Superior temporal gyrus (tissue), 1 donor: ENCODE measurements at regions not wholly inside any gene's neighbourhood (a gene's known extent, or its start where the extent isn't known, plus 50 kb on each side); places are given as distances from the start of the nearest gene placed in this dataset.
A peak's percentile ranks its signal among the peaks of the same experiment; 100 is the strongest.

Experiments used
- DNase-seq: peaks from one replicate; pipeline ENCODE4 v3.0.0-alpha.2; 2016; ENCODE audit errors: extremely low spot score

- no peak for DNase-seq
Measured at GRCh38 chr15:66615846-66616245, 50.0 kb upstream of the LCTL start.

DNA sequence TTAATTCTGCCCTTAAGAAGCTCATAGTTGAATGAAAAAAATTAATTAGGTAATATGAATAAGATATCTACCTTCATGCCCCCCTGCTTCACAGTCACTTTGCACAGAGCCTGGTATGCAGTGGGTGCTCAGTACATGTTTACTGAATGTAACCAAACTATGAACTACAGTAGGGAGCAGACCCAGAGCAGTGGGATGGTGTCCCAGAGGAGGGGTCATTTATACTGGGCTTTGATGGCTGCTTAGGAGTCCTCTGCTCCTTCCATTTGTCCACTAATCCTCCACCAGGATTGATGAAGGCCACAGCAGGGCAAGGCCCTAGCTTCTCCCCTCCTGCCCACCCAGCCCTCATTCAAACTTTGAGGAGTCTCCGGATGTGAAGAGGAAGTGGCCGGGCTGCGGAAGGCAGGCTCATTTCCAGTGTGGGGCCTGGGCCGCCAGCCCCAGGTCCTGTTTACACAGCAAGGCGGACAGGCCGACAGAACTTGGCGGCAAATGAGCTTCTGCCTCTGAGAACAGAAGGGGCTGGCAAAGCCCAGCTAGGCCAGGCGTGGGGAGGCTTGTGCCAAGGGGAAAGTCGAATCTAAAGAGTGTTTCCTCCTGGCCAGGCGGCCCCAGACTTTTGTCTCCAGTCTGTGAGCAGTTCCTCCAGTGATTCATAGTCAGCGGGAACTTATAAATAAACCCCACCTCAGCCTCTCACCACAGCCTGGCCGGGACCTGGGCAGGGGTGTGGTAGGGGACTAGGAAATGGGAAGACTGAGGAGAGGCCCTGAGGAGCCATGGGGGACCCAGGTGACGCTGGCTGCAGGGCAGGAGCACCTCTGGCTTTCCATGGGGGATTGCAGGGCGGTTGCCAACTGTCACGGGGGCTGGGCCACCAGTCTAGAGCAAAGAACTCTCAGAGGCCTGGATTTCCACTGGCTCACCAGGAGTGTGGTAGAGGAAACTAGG is 51.6 kb upstream of the LCTL start:
- peak; percentile 26 for DNase-seq

DNA sequence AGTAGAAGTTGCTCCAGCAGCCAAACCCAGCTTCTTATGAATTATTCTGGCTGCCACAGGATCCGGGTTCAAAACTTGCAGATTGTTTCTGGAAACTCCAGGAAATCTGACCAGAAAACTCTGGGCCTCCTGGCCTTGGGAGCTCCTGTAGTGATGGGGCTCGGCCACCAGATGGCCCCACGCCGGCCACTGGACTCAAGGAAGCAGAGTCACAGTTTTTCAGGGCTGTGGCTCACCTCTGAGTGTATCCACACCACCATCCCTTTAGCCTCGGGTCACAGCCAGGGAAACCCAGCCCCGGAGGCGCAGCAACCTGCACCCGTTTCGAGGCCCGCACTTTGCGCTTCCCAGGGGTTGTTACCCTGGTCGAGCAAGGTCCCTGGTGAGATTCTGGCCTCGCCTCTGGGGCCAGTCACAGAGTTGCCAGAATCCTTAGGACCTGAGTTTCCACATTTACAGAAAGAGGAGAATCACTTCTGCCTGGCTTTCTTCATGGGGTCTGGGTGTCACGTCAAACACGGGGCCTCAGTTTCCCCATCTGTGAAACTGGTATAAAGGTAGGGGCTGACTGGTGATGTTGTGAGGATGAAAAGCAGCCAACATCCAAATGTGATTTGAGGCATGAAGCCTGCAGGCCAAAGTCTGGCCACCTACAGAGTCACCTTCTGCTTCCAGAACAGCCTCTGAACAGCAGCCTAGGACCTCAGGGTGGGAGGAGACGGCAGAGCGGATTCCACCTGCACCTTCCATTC is 53.5 kb upstream of the LCTL start:
- peak; percentile 62 for DNase-seq

DNA sequence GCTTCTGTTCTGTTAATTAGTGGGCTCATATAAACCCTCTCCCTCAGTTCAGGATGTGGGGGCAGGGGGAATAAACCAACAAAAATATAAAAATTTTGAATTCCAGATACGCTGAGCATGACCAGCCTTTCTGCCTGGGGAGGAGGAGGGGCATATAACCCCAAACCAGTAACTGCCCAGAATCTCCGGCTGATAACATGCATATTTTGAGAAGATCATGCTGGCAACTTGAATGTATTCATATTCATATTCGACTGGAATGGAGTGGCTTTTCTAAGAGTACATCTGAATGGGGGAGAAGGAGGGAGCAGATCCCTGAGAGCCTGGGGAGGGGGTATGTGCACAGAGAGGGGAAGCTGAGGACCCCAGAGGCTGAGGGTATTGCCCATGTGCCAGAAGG is 54.5 kb upstream of the LCTL start:
- no peak for DNase-seq

- DNase-seq: no peak
Measured at GRCh38 chr15:66620744-66621344, 55.0 kb upstream of the LCTL start.

- no peak for DNase-seq
Measured at GRCh38 chr15:66621491-66622467, 56.0 kb upstream of the LCTL start.

GRCh38 chr15:66622591-66623022 is 56.8 kb upstream of the LCTL start:
- DNase-seq: no peak

- DNase-seq: no peak
Measured at GRCh38 chr15:66623801-66624453, 58.1 kb upstream of the LCTL start.

GRCh38 chr15:66625531-66625930 is 59.7 kb upstream of the LCTL start:
- DNase-seq: no peak

- no peak for DNase-seq
Measured at GRCh38 chr15:66625974-66626373, 60.2 kb upstream of the LCTL start.

DNA sequence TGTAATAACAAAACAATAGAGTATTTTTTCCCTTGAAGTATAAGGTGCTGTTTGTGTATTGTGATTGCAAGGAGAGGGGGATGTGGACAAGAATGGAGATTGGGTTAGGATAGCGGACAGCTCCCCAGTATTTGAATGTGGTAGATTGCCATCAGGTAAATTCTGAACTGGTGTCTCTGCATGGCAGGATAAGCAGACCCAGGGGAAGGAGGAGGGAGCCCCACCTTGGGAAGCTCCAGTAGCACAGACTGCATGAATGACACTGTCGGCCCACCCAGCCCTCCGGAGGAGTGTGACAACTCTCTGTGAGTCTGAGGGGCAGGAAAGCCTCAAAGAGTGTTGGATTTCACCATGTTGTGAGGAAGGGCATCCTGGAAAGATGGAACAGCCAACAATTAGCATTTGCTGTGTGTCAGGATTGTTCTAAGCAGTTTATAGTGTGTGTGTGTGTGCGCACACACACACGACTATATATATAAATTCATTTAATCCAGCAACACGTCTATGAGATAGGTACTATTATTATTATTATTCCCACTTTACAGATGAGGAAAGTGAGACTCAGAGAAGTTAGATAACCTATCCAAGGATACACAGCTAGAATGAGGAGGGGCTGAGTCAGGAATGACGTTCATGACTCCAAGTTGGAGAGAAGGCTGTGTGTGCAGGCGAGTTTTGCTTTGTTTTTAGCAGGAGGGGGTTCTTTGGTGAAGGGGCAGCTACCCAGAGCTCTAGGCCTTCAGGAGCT is 63.4 kb upstream of the LCTL start:
- DNase-seq: no peak

DNA sequence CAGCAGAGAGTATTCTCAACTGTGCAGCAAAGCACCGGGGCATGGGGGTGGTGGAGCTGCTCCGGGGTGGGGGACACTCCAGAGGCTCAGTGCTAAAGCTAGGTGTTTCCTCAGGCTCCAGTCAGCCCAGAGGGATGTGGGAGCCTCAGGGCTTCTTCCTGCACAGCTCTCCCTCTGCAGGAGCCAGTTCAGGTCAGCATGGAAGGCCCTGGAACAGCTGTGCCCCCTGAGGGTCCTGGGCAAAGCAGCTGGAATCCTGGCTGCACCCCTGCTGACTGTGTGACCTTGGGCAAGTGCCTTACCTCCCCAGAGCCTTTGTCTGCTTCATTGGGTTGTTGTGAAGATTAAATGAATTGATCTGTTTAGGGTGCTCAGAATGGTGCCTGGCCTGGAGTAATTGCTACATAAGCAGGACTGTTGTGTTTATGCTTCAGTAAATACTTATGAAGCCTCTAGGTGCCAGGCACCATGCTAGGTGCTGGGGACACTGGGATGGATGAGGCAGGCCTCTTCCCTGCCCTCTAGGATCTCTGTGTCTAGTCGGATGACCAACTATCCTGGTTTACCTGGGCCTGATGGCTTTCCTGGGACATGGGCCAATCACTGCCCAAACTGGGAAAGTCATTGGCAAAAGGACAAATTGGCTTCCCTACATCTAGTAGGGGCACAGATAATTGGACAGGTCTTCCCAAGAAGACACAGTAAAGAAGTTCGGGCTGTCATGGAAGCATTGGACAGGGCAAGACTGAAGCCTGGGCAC is 64.2 kb upstream of the LCTL start:
- no peak for DNase-seq

- no peak for DNase-seq
Measured at GRCh38 chr15:66630801-66631351, 65.1 kb upstream of the LCTL start.

GRCh38 chr15:66631616-66632263 is 65.9 kb upstream of the LCTL start:
- DNase-seq: no peak

GRCh38 chr15:66633041-66633937 is 67.5 kb upstream of the LCTL start:
- DNase-seq: no peak

DNA sequence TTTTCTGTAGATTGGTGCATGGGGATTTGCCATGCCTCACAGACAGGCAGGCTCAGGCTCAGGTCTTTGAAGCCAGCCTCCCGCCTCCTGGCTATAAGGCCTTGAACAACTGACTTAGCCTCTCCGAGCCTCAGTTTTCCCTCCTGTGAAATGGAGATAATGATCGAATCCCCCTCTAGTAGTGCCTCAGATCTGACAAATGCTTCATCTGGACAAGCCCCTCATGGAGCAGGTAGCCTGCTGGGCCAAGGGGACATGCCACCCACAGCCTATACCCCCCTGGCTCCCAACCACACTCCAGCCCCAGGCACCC is 68.1 kb upstream of the LCTL start:
- no peak for DNase-seq

DNA sequence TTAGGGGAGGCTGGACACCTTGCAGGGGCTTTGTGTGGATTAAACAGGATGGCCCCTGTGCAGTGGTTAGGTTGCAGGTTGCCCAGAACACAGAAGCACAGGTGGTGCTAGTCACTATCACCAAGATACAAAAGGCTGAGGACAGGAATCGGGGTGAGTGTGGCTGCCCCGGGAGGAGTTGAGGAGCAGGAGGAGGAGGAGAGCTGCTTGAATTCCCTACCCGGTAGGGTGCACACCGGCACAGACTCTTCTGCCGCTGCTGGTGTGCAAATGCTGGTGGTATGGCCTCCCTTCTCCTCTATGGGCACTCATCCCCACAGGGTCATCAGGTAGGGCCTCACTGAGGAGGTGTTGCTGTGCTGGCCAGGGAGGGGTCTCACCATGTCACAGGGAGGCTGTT is 67.5 kb upstream of the SMAD6 start:
- DNase-seq: no peak

- no peak for DNase-seq
Measured at GRCh38 chr15:66635006-66635405, 67.0 kb upstream of the SMAD6 start.
